AG04450 (cell line): ENCODE measurements at regions not wholly inside any gene's neighbourhood (a gene's known extent, or its start where the extent isn't known, plus 50 kb on each side); places are given as distances from the start of the nearest gene placed in this dataset.
A peak's percentile ranks its signal among the peaks of the same experiment; 100 is the strongest.

Experiments used
- CTCF ChIA-PET: fragments of 300-600, 350-600 bp; formaldehyde crosslinking; extraction: SDS; loops from one replicate; lab custom pipeline; 2022; ENCODE audit warnings: antibody characterized with exemption, inconsistent platforms; lab: Charles Lee
- POLR2A ChIA-PET: fragments of 350-600 bp; formaldehyde crosslinking; extraction: SDS; loops from one replicate; lab custom pipeline; 2021; ENCODE audit warnings: antibody characterized with exemption, inconsistent platforms; lab: Yijun Ruan, JAX
- DNase-seq: peaks from one replicate; pipeline ENCODE4 v3.0.0-alpha.2; 2011; ENCODE audit warnings: low read depth, low spot score
- H3K27ac ChIP-seq: one replicate; pipeline ENCODE4 v1.5.1; 2012; ENCODE audit warnings: low read depth, low read length, control low read depth
- H3K27me3 ChIP-seq: one replicate; pipeline ENCODE4 v1.6.0; 2012; ENCODE audit warnings: low read length; ENCODE audit not compliant: control insufficient read depth, insufficient read depth
- H3K4me3 ChIP-seq: 2 replicates; pipeline ENCODE4 v1.5.1; 2011; ENCODE audit warnings: mild to moderate bottlenecking, low read depth, low read length, control low read depth
- H3K9me3 ChIP-seq: 2 replicates; pipeline ENCODE4 v1.5.1; 2012; ENCODE audit warnings: low read length; ENCODE audit not compliant: control insufficient read depth, insufficient read depth
- TF ChIP-seq, protein P1 (sequence below): IDR thresholded peaks from 2 replicates; pipeline ENCODE4 v1.5.1; 2011; ENCODE audit warnings: low read depth, low read length, control low read depth, inconsistent platforms

DNA sequence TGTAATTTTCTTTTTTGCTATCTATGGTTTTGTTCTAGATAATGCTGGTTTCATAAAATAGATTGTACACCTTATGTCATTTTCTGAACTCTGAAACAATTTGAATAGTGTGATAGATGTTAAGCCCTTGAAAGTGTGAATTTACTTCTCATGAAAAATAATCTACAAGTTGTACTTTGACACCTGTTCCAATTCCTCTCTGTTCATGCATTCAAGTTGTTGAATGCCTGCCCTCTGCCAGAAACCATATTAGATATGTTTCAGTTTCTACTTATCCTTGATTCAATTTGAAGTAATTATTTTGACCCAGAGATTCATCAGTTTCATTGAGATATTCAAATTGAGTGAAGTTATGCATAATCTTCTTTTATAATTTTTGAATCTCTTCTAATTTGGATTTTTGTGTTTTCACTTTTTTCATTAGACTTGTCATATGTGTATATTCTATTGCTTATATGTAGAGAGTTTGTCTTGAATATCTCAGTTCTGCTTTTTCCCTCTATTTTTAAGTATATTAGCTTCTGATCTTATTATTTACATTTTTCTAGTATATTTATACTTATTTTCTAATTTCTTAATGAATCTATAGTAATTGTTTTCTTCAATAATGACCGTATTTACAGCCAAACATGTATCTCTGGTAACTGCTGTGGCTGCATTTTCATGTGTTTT lies 143.3 kb upstream of the TACR1 start:
- DNase-seq, result no peak
- ChIA-PET POLR2A (no interaction called here), CTCF (interaction anchor here (2.1 kb wide), 1 partner anchor 143 kb away, joined by 6 read pairs; the partner anchor contains the start of gene TACR1)
- H3K27me3 ChIP-seq, result no peaks in the 10 kb centered on the region
- no peak overlapping the region for H3K4me3 ChIP-seq
- TF ChIP-seq, protein P1, sequence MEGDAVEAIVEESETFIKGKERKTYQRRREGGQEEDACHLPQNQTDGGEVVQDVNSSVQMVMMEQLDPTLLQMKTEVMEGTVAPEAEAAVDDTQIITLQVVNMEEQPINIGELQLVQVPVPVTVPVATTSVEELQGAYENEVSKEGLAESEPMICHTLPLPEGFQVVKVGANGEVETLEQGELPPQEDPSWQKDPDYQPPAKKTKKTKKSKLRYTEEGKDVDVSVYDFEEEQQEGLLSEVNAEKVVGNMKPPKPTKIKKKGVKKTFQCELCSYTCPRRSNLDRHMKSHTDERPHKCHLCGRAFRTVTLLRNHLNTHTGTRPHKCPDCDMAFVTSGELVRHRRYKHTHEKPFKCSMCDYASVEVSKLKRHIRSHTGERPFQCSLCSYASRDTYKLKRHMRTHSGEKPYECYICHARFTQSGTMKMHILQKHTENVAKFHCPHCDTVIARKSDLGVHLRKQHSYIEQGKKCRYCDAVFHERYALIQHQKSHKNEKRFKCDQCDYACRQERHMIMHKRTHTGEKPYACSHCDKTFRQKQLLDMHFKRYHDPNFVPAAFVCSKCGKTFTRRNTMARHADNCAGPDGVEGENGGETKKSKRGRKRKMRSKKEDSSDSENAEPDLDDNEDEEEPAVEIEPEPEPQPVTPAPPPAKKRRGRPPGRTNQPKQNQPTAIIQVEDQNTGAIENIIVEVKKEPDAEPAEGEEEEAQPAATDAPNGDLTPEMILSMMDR, result no peak
- H3K9me3 ChIP-seq, result no peaks in the 10 kb centered on the region
- no peak overlapping the region for H3K27ac ChIP-seq

DNA sequence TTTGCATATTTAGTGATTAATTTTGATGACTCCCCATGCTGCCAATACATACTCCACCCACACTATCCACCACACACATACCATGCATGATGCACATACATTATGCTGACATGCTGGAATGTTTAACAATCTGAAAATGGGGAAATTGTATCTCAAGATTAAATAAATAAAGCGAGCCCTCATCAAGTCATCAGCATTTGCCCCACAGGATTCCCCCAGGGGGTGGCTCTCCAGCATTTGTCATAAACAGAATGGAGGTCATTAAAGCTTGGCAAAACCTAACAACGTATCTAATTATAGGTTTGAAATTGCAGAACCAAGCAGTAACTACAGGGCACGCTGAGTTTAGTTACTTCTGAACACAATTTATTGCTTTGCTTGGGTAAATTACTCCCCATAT lies 141.2 kb upstream of the TACR1 start:
- TF ChIP-seq, protein P1, result no peak
- no peak for DNase-seq
- no peak overlapping the region for H3K4me3 ChIP-seq
- H3K9me3 ChIP-seq, result no peaks in the 10 kb centered on the region
- CTCF ChIA-PET, result no interaction called here
- POLR2A ChIA-PET, result no interaction called here
- no peaks in the 10 kb centered on the region for H3K27me3 ChIP-seq
- no peak overlapping the region for H3K27ac ChIP-seq

DNA sequence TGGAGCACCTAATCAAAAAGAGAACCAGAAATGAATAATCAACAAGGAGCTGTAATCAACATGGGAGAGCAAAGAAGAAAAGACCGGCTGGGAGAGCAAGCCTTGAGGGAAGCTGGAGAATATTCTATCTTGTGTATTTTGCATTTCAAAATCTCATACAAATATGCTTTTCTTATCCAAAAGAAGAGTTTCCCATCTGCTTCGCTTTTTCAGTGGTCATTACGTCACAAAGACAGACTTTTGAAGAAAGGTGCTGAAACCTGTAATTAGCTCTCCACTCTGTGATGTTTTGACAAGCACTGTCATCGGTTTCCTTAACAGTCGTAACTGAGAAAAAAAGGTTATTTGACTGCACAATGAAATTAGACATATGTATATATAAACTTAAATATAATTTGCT lies 139.1 kb upstream of the TACR1 start:
- TF ChIP-seq, protein P1, result no peak
- no peak overlapping the region for H3K27ac ChIP-seq
- no peak overlapping the region for H3K4me3 ChIP-seq
- no peaks in the 10 kb centered on the region for H3K9me3 ChIP-seq
- DNase-seq, result no peak
- POLR2A ChIA-PET, result no interaction called here
- CTCF ChIA-PET, result no interaction called here
- no peaks in the 10 kb centered on the region for H3K27me3 ChIP-seq

DNA sequence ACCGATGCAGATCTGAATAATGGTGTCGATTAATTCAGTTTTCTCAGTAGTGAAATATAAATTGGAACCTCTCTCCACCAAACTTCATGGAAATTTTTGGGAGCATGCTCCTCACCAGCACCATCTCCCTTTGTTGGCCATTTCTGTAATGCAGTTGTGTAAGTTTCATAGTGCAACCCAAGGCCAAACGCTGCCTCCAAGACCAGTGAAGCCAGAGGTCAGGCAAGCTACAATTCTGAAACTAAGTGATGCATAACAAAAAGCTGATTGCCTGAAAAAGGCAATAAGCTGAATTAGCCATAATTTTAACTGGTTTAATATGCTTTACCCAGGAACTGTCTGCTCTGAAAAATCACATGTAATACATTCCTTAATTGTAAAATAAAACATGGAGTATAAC lies 138.3 kb upstream of the TACR1 start:
- DNase-seq, result no peak
- Histone ChIP-seq H3K9me3 (no peaks in the 10 kb centered on the region), H3K4me3 (no peak overlapping the region), H3K27me3 (no peaks in the 10 kb centered on the region), H3K27ac (no peak overlapping the region)
- POLR2A ChIA-PET, result no interaction called here
- TF ChIP-seq, protein P1, result no peak
- CTCF ChIA-PET, result no interaction called here

DNA sequence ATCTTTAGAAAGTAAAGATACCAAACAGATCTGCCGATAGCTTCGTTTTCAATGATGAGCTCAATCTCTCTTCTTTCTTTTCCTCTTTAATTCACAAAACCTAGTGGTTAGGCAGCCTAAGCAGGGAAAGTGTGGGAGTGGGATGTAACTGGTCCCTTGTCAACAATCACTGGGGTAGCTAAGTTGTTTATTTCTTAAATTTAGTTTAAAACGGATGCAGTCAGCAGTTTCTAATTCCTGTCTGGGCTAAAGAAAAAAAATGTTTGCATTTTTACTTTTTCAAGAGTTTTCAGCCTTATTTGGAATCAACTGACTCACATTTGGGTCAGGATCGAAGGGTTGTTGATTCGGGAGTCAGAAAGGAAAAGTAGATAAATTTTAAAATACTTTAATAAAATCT lies 137.7 kb upstream of the TACR1 start:
- Histone ChIP-seq H3K27ac (no peak overlapping the region), H3K9me3 (no peaks in the 10 kb centered on the region), H3K4me3 (peak overlapping the region; percentile 25; the same call in 1 of the 2 replicates), H3K27me3 (no peaks in the 10 kb centered on the region)
- TF ChIP-seq, protein P1, result no peak
- CTCF ChIA-PET, result interaction anchor here (1.7 kb wide), 1 partner anchor 137 kb away, joined by 4 read pairs; the partner anchor contains the start of gene TACR1
- DNase-seq, result no peak
- POLR2A ChIA-PET, result no interaction called here
